ENCODE measurements at regions not wholly inside any gene's neighbourhood (a gene's known extent, or its start where the extent isn't known, plus 50 kb on each side); places are given as distances from the start of the nearest gene placed in this dataset.
"Not testable (repeated sequence)": the region's sequence is repeated elsewhere in the genome, so short reads cannot be mapped to it uniquely, and the experiment has no call there.

DNA sequence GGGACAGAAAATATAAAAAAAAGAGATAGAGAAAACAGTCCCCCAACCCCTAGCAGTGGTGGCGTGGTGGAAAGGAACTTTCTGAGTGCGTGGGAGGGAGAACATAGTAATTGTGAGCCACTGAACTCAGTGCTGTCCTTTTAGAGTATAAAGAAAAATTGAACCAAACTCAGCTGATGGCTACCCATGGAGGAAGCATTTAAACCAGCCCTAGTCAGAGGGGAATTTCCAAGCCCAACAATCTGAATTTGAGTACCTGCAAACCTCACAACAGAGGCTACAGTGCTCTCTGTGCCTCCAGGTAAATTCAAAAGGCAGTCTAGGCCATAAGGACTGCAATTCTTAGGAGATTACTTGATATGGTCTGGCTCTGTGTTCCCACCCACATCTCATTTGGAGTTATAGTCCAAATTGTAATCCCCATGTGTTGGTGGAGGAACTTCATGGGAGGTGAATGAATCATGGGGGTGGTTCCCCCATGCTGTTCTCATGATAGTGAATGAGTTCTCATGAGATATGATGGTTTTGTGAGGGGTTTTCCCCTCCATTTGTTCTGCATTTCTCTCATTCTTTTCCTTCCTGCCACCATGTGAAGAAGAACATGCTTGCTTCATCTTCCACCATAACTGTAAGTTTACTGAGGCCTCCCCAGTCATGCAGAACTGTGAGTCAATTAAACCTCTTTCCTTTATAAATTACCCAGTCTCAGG lies 687.8 kb downstream of the FAM181B start:
- DNase-seq = no peak

DNA sequence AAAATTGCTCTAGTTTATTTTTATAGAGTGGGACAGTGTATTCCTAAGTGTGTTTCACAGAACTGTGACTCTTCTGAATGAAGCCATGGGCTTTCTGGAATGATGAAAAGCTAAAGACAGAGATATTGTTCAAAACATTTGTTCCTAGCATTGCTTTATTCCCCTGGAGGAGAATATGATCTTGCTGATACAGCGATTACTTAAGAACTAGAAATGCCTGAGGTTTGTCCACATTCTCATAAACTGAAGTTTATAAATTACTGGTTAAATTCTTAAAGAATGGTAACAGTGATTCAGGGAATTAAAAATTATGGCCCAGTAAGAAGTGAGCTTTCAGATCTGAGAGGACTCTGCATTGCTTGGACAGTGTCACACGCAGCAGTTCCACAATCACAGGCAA lies 690.3 kb downstream of the FAM181B start:
- DNase-seq = no peak

DNA sequence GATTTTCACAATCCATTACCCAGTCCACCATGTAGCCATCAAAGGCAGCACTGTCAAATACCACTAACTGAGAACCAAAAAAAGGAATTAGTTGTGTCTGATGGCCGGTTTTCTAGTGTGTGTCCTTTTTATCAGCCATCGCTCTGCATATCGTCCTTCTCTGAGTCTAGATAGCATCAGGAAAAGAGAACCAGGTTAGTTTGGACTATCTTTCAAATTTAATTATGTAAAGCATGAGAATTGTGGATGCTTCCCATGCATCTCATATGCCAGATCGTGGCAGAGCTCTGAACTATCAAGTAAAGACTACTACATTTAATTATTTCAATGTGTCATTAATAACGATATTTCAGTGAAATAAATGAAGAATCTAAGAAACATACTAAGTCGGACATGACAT lies 691.9 kb downstream of the FAM181B start:
- DNase-seq = no peak

DNA sequence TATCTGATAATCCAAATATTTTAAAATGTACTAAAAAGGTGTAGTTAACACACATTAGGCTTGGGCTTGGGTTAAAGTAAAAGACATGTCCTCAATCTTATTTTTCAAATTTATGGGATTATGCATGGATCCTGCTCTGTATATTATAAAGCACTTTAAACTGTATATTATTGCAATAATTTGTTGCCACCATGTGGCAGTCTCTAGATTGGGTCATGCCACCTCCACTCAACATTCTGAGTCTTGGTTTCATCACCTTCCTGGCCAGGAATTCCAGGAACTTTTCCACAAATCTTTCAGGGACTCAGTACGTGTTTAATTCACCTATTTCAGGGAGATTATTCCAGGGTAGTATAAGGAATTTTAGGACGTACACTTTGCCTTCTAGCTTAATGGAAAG lies 695.5 kb downstream of the FAM181B start:
- no peak for DNase-seq

DNA sequence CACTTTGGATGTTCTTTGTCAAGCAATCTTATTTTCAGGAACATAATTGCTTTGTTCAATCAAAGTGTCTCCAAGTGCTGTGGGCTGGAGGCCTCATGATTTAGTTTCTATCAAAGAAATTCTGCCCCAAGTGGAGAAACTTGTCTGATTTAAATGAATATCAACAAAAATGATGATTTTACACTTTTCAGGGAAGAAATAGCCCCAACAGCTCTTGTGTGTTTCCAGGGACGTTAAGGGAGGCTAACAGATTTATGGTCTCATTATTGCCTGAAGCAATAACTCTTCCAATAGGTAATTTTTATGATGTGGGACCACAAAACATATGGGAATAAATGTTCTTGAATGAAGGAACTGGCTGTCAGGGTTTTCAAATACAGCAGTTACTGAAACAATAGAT lies 699.1 kb downstream of the FAM181B start:
- DNase-seq = no peak

DNA sequence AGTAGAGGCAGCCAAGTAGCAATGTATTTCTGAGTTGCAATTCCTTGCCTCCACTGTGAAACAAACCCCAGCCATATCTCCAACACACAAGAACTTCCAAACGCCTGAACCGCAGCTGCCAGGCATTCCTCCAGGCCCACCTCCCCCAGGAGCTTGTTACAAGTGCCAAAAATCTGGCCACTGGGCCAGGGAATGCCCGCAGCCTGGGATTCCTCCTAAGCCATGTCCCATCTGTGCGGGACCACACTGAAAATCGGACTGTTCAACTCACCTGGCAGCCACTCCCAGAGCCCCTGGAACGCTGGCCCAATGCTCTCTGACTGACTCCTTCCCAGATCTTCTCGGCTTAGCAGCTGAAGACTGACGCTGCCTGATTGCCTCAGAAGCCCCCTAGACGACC lies 706.3 kb downstream of the FAM181B start:
- DNase-seq = not testable (repeated sequence)

DNA sequence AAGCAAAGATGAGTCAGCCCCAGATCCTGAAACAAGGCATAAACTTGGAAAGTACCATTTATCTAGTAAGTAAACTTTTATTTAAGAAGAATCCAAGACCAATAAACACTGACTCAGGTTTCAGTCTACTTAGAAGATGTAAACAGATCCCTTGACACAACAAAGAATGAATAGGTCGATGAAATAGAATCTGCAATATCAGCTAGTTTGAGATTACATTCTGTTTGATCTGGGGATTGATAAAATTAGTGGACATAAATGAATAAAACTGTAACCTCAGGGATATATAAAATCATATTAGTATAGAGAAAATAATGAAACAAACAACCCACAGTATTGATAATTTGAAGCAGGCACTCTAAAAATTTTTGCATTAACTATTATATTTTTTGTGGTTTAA lies 708.9 kb downstream of the FAM181B start:
- DNase-seq = no peak

DNA sequence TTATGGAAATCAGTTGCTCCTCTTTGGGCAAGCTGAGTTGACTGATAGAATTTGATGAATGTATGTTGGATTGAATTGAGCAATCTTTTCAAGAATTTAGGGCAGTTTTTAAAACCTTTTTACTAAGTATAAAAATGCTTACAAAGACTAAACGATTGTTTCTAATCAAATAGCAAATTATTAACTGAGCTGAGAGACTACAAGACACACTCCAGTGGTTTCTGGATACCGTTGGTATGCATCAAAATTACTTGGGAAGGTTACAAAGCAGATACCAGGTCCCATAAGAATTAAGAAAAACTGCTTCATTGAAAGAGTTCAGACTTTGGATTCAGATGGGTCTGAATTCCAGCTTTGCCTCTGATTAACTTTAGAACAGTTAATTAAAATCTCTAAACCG lies 721.4 kb downstream of the FAM181B start:
- no peak for DNase-seq

DNA sequence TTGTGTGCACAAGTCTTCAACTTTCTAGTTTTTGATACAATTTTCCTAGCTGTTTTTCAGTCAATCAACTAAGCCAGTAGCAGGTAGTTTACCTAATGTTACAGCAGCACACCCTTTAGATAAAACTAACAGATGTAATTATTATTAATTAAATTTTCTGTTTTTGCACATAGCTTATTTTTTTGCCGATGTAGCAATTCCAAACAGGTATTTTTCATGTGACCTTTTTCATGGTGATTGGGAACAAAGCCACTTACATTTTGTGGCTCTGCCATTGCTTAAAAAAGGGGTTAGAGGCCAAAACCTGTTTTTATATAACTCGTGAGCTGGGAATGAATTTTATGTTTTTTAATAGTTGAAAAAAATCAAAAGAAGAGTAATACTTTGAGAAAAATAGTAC lies 724.5 kb downstream of the FAM181B start:
- DNase-seq = no peak

DNA sequence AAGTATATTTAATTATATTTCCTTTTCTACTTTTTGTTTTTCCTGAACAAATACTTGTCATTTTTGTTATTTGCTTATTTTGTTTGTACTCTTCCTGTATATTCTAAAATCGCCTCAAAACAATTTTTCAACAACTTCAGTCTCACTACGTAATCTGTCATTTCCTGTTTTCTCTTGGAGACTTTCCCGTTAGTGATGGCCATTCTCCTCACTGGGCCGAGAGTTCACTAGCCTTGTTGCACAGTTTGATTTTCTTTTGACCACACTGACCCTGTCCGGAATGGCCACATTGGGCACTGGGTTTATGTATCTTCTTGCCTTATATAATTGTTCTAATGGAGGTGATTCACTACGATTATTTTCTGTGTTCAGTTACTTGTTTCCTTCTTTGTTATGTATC lies 726.1 kb downstream of the FAM181B start:
- DNase-seq = no peak

DNA sequence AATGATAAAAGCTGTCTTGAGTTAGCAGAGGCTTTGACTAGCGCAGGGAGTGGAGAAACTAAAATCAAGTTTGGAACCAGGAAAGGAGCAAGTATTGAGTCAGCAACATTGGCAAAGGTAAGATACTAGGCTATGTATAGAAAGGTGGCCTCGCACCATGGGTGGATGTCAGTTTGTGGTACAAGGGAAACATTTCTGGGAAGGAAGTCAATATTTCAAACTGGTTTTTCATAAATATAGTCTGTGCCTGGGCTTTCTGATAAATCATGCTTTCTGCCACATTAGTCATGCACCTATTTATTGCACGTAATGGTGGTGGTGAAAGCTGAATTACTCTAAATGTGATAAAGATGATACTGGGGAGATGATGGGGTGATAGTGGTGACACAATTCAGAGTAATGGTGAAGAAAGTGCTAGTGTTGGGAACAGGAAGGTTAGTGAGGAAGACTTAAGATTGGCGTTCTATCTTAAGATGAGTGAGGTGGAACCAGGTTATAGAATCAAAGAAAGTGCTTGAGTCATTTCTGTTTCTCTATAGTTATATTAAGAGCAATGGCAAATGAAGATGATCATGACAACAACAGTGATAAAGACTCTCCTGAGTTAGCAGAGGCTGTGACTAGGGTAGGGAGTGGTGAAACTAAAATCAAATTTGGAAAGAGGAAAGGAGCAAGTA lies 729.0 kb downstream of the FAM181B start:
- DNase-seq = no peak

DNA sequence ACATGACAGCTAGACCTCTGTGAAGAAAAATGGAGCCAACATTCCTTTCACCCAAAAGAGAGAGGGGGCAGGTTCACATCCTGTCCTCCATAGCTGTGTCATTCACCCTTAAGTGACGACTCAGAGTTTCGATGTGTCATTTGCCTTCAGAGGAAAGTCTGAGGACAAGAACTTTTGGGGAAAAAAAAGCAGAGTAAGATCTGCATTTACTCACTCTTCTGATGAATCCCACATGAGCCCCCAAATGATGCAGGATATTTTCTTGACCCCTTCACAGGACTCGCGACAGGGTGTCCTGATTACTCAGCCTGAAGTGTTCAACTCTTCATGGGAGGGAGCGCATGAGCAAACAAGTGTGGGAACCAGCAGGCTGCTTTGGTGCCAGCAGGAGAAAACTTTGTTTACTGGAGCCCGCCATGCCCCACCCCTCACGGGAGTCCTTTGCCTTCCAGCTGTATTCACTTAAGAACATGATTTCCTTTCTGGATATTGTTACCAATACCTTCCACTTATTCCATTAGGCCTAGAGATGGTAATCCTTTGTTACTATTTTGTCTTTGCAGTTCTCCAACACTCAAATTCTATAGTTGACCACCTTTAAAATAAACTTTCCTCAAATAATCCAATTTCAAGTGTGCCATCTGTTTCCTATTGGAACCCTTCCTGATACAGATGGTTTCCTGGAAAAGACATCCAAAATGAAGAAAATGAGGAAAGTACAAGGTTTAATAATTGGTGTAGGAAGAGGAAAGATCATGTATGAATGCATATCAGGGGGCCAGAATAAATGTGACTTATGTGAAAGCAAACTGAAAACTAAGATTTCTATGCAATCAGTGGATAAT lies 729.8 kb downstream of the FAM181B start:
- no peak for DNase-seq

DNA sequence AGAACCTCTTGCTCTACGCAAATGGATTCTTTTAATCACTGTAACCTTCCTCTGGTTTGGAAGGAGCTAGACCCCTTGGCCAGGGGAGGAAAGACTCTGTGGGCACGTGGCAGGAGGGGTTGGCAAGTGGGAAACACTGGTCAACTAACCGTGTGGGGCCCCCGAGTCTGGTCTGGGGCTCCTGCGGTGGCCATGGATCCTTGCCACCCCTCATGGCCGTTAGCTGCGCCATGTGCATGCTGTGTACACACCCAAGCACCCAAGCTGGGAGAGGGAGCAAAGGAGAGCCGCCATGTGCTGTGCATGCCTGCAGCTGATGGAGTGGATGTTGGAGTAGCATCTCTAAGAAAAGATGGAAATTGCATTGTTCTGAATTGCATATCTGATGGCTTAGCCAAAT lies 730.6 kb downstream of the FAM181B start:
- no peak for DNase-seq

DNA sequence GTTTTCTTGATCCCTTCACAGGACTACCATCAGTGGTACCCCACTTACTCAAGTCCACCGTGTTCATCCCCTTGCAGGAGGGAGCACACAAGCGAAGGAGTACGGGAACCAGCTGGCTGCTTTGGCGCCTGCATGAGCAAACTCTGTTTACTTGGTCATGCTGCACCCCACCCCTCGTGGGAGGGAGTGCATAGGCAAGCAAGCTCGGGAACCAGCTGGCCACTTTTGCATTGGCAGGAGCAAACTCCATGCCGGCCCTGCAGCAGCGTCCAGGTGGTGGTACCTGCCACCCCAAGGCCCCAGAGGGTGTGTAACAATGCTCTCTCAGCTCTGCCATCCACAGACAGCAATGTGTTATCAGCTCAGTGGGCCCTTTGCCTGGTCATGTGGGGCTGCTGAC lies 737.8 kb downstream of the FAM181B start:
- no peak for DNase-seq

DNA sequence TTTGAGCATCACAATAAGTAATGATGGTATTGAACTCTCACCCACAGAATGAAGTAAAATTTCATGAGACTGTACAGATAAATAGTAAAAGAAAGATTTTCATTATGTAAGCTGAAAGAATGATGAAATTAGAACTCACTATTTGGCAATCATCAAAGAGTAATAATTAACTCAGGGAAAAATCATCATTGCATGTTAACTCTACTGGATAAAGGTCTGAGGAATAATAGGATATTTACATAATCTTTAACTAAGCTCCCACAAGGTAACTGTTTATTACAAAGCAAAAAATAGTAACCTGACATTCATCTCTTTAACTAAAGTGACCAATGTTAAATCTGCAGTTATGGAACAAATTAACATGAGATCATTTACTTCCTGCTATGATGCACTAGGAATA lies 739.9 kb downstream of the FAM181B start:
- no peak for DNase-seq

DNA sequence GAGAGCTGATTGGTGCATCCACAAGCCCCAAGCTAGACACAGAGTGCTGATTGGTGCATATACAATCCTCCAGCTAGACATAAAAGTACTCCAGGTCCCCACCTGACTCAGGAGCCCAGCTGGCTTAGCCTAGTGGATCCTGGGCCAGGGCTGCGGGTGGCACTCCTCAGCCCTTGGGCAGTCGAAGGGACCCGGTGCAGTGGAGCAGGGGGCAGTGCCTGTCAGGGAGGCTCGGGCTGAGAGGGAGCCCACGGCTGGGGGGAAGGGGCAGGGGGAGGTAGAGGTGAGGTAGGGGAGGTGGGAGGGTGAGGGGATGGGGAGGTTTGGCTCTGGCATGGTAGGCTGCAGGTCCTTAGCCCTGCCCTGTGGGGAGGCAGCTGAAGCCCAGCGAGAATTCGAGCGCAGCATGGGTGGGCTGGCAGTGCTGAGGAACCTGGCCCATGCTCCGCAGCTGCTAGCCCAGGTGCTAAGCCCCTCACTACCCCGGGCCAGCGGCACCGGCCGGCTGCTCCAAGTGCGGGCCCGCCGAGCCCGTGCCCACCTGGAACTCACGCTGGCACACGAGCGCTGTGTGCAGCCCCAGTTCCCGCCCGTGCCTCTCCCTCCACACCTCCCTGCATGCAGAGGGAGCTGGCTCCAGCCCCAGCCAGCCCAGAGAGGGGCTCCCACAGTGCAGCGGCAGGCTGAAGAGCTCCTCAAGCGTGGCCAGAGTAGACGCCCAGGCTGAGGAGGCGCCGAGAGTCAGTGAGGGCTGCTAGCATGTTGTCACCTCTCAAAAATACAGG lies 742.8 kb downstream of the FAM181B start:
- DNase-seq = no peak

DNA sequence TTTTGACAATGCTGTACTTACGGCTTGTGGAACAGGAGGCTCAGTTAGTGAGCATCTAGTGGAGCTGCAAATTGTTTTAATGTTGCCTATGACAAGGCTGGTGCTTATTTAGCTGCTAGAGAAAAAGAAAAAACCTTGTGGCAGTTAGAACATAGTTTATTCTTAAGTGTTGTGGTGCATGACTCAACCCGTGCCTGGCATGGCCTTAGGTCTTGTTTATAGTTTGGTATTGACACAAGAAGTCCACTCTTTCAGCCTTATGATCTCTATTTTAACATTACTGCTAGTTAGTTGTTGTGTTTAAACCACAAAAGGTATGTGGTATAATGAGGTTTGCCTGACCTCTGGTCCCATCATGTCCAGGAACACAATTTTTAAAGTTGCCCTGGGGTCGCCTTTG lies 744.6 kb downstream of the FAM181B start:
- no peak for DNase-seq

DNA sequence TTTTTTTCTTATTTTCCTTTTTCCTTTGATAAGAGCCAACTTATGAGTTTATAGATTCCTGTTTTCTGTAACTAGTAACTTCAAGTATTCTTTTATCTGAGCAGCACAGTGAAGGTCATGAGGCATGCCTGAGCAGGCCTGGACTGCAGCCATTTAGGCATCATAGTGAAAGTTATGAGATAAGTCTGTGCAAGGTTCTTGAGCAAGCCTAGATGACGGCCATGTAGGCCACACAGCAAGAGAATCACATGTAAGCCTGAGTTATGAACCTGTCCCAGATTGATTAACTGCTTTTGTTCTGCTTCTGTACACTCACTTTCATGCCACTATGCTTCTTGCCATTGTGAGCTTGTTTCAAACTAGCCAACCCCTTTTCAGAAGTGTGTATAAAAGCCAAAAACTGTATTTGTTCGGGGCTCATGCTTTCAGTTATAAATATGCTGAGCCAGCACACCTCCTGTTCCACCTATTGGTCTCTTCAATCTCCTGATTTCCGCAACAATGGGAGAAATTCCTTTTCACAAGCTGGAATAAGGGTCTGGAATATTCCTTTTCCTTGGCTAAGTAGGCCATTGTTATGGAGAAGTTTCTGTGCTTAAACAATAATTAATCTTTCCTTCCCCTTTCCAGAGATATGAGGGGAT lies 745.7 kb downstream of the FAM181B start:
- no peak for DNase-seq

DNA sequence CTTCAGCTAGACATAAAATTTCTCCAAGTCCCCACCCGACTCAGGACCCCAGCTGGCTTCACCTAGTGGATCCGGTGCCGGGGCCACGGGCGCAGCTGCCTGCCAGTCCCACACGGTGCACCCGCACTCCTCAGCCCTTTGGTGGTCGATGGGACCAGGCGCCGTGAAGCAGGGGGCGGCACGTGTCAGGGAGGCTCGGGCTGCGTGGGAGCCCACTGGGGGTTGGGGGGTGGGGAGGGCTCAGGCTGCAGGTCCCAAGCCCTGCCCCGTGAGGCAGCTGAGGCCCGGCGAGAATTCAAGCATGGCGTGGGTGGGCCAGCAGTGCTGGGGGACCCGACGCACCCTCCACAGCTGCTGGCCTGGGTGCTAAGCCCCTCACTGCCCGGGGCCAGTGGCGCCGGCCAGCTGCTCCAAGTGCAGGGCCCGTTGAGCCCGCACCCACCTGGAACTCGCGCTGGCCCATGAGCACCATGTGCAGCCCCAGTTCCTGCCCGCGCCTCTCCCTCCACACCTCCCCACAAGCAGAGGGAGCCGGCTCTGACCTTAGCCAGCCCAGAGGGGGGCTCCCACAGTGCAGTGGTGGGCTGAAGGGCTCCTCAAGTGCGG lies 747.0 kb downstream of the FAM181B start:
- no peak for DNase-seq

DNA sequence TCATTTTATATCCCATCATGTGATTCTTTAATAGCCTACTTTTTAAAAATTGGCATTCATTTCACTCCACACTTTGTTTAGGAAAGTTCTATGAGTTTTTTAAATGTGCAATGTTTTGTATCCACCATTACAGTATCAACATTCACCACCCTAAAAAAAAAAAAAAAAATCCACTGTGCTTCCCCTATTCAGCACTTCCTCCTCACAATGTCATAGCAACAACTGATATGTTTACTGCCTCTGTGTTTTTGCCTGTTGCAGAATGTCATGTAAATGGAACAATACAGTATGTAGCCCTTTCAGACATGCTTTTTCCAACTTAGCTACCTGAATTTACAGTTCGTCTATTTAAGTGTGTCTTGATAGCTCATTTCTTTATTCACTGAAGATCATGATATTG lies 754.2 kb downstream of the FAM181B start:
- DNase-seq = no peak

DNA sequence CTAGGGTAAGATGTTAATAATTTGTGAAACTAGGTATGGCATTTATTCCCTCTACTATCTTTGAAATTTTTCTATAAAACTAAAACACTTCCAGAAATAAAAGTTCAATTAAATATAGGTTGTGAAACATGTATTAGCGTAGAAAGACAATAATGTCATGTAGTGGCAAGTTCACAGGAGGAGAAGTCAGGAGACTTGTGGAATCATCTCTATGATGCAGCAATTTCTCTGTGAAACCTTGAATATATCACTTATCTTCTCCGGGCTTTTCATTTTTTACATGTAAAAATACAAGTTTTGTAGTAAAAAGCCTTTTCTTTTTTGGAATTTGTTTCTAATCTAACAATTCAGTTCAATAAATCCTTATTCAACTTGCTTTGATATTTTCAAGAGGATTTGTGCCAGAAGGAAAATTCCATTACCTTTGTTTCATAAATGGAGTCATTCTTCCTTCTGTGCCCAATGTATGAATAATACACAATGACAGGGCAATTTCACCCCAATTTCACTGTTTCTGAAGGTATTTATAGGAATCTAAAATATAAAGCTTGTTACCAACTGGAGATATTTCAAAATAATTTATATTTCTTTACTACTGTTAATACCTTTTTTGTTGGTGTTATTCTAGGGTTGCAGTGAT lies 758.3 kb downstream of the FAM181B start:
- no peak for DNase-seq

DNA sequence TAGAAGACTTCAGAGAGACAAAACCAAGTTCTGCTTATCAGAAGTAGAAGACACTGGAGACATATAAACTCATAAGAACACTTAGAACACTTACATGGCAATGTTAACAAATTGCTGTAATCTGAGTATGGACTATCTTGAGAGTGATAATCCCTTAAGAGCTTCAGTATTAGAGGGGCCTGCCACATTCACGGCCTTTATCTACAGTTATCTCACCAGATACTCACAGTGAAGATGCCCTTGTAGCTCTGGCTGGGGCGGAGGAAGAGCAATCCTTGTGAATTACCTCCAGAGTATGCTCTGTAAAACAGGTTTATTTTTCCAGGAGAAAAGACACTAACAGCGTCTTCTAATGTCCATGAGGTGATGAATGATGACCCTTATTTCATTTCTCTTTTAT lies 762.8 kb downstream of the FAM181B start:
- no peak for DNase-seq

All from NCI-H526 treated with DMSO at 0.1 percent for 48 hours (cell line).